HepG2 (cell line): ENCODE measurements at regions not wholly inside any gene's neighbourhood (a gene's known extent, or its start where the extent isn't known, plus 50 kb on each side); places are given as distances from the start of the nearest gene placed in this dataset.

Experiments used
- ATF6 ChIP-seq: sonication (generic); formaldehyde crosslinking; conservative IDR thresholded peaks from 2 replicates; pipeline ENCODE4 v1.4.0; 2020; ENCODE audit warnings: missing genetic modification reagents
- BHLHE40 ChIP-seq: IDR thresholded peaks from 2 replicates; pipeline ENCODE4 v1.6.1; 2011; ENCODE audit warnings: low read length, improper control_type of control experiment
- CHD4 ChIP-seq: fragments of 200-600 bp; sonication (generic); IDR thresholded peaks from 2 replicates; pipeline ENCODE4 v1.7.0; 2017; ENCODE audit warnings: mild to moderate bottlenecking, low read length, borderline replicate concordance
- HDAC1 ChIP-seq: sonication (generic); formaldehyde crosslinking; IDR thresholded peaks from 2 replicates; pipeline ENCODE4 v1.5.1; 2020; ENCODE audit warnings: mild to moderate bottlenecking, missing genetic modification reagents
- RAD21 ChIP-seq: fragments of 450-650 bp; formaldehyde crosslinking; IDR thresholded peaks from 2 replicates; pipeline ENCODE4 v1.5.0; 2020; ENCODE audit warnings: mild to moderate bottlenecking
- ZFP91 ChIP-seq: sonication (generic); formaldehyde crosslinking; IDR thresholded peaks from 2 replicates; pipeline ENCODE4 v1.9.0; 2022; ENCODE audit warnings: missing genetic modification reagents, mild to moderate bottlenecking, borderline replicate concordance
- ZNF670 ChIP-seq: sonication (generic); formaldehyde crosslinking; IDR thresholded peaks from 2 replicates; pipeline ENCODE4 v1.8.0; 2022; ENCODE audit warnings: mild to moderate bottlenecking, missing genetic modification reagents, borderline replicate concordance
- TF ChIP-seq, protein P1 (sequence below): sonication (generic); formaldehyde crosslinking; IDR thresholded peaks from 2 replicates; pipeline ENCODE4 v1.9.0; 2021; ENCODE audit warnings: missing genetic modification reagents, borderline replicate concordance

GRCh38 chr18:38450876-38451275 lies 885.3 kb upstream of the CELF4 start:
- TF ChIP-seq ZNF670 (CRISPR knock-in tag) (no peak), HDAC1 (no peak), RAD21 (no peak), ATF6 (no peak), BHLHE40 (no peak), CHD4 (no peak), ZFP91 (CRISPR knock-in tag) (no peak)
- TF ChIP-seq, protein P1, sequence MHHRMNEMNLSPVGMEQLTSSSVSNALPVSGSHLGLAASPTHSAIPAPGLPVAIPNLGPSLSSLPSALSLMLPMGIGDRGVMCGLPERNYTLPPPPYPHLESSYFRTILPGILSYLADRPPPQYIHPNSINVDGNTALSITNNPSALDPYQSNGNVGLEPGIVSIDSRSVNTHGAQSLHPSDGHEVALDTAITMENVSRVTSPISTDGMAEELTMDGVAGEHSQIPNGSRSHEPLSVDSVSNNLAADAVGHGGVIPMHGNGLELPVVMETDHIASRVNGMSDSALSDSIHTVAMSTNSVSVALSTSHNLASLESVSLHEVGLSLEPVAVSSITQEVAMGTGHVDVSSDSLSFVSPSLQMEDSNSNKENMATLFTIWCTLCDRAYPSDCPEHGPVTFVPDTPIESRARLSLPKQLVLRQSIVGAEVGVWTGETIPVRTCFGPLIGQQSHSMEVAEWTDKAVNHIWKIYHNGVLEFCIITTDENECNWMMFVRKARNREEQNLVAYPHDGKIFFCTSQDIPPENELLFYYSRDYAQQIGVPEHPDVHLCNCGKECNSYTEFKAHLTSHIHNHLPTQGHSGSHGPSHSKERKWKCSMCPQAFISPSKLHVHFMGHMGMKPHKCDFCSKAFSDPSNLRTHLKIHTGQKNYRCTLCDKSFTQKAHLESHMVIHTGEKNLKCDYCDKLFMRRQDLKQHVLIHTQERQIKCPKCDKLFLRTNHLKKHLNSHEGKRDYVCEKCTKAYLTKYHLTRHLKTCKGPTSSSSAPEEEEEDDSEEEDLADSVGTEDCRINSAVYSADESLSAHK, result no peak
